HCT116 (cell line): ENCODE measurements at regions not wholly inside any gene's neighbourhood (a gene's known extent, or its start where the extent isn't known, plus 50 kb on each side); places are given as distances from the start of the nearest gene placed in this dataset.

Experiments
- ATAC-seq: fragments of 200-7000 bp; cut with Tn5 transposase; 2 replicates; pipeline ENCODE4 v1.9.1; 2020; ENCODE audit warnings: mild to moderate bottlenecking, moderate library complexity
- BruUV-seq: library from RNA; stranded (reverse); fragments of 400-500 nt; replicated peaks from 2 replicates; lab custom pipeline; 2021; lab: Mats Ljungman, UMichigan
- CTCF ChIA-PET: fragments of 300-600 bp; sonication (Branson Sonifier 250); formaldehyde crosslinking; loops from one replicate; lab custom pipeline; 2021; ENCODE audit warnings: antibody characterized with exemption; lab: Charles Lee
- POLR2A ChIA-PET: fragments of 300-600, 350-600 bp; sonication (Branson Sonifier 250); formaldehyde crosslinking; loops from one replicate; lab custom pipeline; 2021; ENCODE audit warnings: antibody characterized with exemption; lab: Charles Lee
- RAD21 ChIA-PET, 2 experiments: fragments of 300-600 bp; sonication (Branson Sonifier 250); formaldehyde crosslinking; loops; one replicate each; lab custom pipeline; 2023; ENCODE audit warnings: low total read pairs in 2 of 2; ENCODE audit not compliant: uncharacterized antibody in 2 of 2, unreplicated experiment in 2 of 2, low non-redundant PET in 1 of 2; lab: Charles Lee
- DNase-seq: peaks from one replicate; pipeline ENCODE4 v3.0.0-alpha.2; 2010; ENCODE audit warnings: low read depth, low spot score
- H2AFZ ChIP-seq: fragments of 200-600 bp; shearing (Covaris generic), sonication (generic); 2 replicates; pipeline ENCODE4 v1.6.1; 2017; ENCODE audit warnings: low read depth, mixed run types, mixed read lengths, antibody characterized with exemption, low read length; ENCODE audit not compliant: poor library complexity, severe bottlenecking
- H3K27ac ChIP-seq: 2 replicates; pipeline ENCODE4 v1.5.1; 2012; ENCODE audit warnings: low read depth, low read length
- H3K27me3 ChIP-seq: fragments of 200-600 bp; sonication (generic); 2 replicates; pipeline ENCODE4 v1.6.1; 2016; ENCODE audit warnings: mixed run types, low read length, mixed read lengths; ENCODE audit not compliant: insufficient read depth
- H3K36me3 ChIP-seq, 2 experiments: fragments of 200-500 bp in 1 of 2; fragments of 200-600 bp in 1 of 2; sonication (Bioruptor generic) in 1 of 2; sonication (generic) in 1 of 2; 2 replicates each; pipeline versions ENCODE4 v1.5.1 to v1.6.1; 2014 to 2016; ENCODE audit warnings: low read length in 2 of 2, inconsistent platforms in 1 of 2, mixed read lengths in 1 of 2, mixed run types in 1 of 2; ENCODE audit not compliant: insufficient read depth in 2 of 2, control insufficient read depth in 1 of 2
- H3K4me1 ChIP-seq, 2 experiments: fragments of 200-600 bp in 1 of 2; sonication (generic) in 1 of 2; 2 replicates each; pipeline versions ENCODE4 v1.5.1 to v1.6.1; 2012 to 2017; ENCODE audit warnings: low read length in 2 of 2, inconsistent platforms in 1 of 2, mild to moderate bottlenecking in 1 of 2, mixed read lengths in 1 of 2, mixed run types in 1 of 2, moderate library complexity in 1 of 2; ENCODE audit not compliant: insufficient read depth in 2 of 2, control insufficient read depth in 1 of 2
- H3K4me2 ChIP-seq: fragments of 200-600 bp; sonication (generic); 2 replicates; pipeline ENCODE4 v1.6.1; 2017; ENCODE audit warnings: mixed run types, low read length, mixed read lengths
- H3K4me3 ChIP-seq, 2 experiments: fragments of 200-600 bp in 1 of 2; sonication (generic) in 1 of 2; replicated peaks in 1 of 2; 2 replicates each; pipeline ENCODE4 v1.5.1; 2011 to 2016; ENCODE audit warnings: low read length in 2 of 2, control low read depth in 1 of 2, low read depth in 1 of 2, mild to moderate bottlenecking in 1 of 2, mixed read lengths in 1 of 2, mixed run types in 1 of 2
- H3K79me2 ChIP-seq: fragments of 200-600 bp; sonication (generic); 2 replicates; pipeline ENCODE4 v1.6.1; 2017; ENCODE audit warnings: mild to moderate bottlenecking, mixed run types, low read length, moderate library complexity, mixed read lengths; ENCODE audit not compliant: insufficient read depth
- H3K9ac ChIP-seq: fragments of 200-600 bp; sonication (generic); 2 replicates; pipeline ENCODE4 v1.6.1; 2016; ENCODE audit warnings: low read length, mixed read lengths
- H3K9me2 ChIP-seq: fragments of 200-600 bp; sonication (generic), shearing (Covaris generic); 2 replicates; pipeline ENCODE4 v1.6.1; 2017; ENCODE audit warnings: mixed run types, mild to moderate bottlenecking, moderate library complexity; ENCODE audit not compliant: insufficient read depth
- H3K9me3 ChIP-seq, 2 experiments: fragments of 200-500 bp in 1 of 2; fragments of 200-600 bp in 1 of 2; sonication (Bioruptor generic) in 1 of 2; sonication (generic) in 1 of 2; 2 replicates each; pipeline ENCODE4 v1.6.1; 2014 to 2017; ENCODE audit warnings: low read length in 2 of 2, mixed read lengths in 2 of 2, inconsistent platforms in 1 of 2, low read depth in 1 of 2, mild to moderate bottlenecking in 1 of 2, mixed run types in 1 of 2, moderate library complexity in 1 of 2; ENCODE audit not compliant: control insufficient read depth in 1 of 2, insufficient read depth in 1 of 2
- H4K20me1 ChIP-seq: fragments of 200-600 bp; sonication (generic), shearing (Covaris generic); 2 replicates; pipeline ENCODE4 v1.6.1; 2017; ENCODE audit warnings: mixed run types, mild to moderate bottlenecking, moderate library complexity; ENCODE audit not compliant: insufficient read depth
- CEBPB ChIP-seq: IDR thresholded peaks from 2 replicates; pipeline ENCODE4 v1.6.1; 2012; ENCODE audit warnings: low read depth
- EGR1 ChIP-seq: IDR thresholded peaks from 2 replicates; pipeline ENCODE4 v1.6.1; 2012; ENCODE audit warnings: low read depth
- ELF1 ChIP-seq: IDR thresholded peaks from 2 replicates; pipeline ENCODE4 v1.6.1; 2012; ENCODE audit warnings: low read depth, borderline replicate concordance
- EZH2 ChIP-seq: fragments of 200-600 bp; sonication (generic); IDR thresholded peaks from 2 replicates; pipeline ENCODE4 v1.6.1; 2017; ENCODE audit warnings: antibody characterized with exemption, mixed run types
- EZH2phosphoT487 ChIP-seq: fragments of 200-600 bp; IDR thresholded peaks from 2 replicates; pipeline ENCODE4 v1.6.1; 2018; ENCODE audit warnings: antibody characterized with exemption, borderline replicate concordance
- FOSL1 ChIP-seq: IDR thresholded peaks from 2 replicates; pipeline ENCODE4 v1.6.1; 2012; ENCODE audit warnings: low read depth
- JUND ChIP-seq: IDR thresholded peaks from 2 replicates; pipeline ENCODE4 v1.6.1; 2012
- POLR2A ChIP-seq: IDR thresholded peaks from 2 replicates; pipeline ENCODE4 v1.7.0; 2011; ENCODE audit warnings: borderline replicate concordance; ENCODE audit not compliant: insufficient read depth, insufficient read length; ENCODE audit errors: extremely low read depth
- POLR2AphosphoS5 ChIP-seq: IDR thresholded peaks from 2 replicates; pipeline ENCODE4 v1.6.1; 2011; ENCODE audit warnings: mild to moderate bottlenecking, low read depth, low read length, moderate library complexity
- RAD21 ChIP-seq: IDR thresholded peaks from 2 replicates; pipeline ENCODE4 v1.6.1; 2012; ENCODE audit warnings: low read depth, mild to moderate bottlenecking
- SIN3A ChIP-seq: IDR thresholded peaks from 2 replicates; pipeline ENCODE4 v1.6.1; 2012; ENCODE audit warnings: low read depth
- SRF ChIP-seq: IDR thresholded peaks from 2 replicates; pipeline ENCODE4 v1.6.1; 2012; ENCODE audit warnings: low read depth
- YY1 ChIP-seq: IDR thresholded peaks from 2 replicates; pipeline ENCODE4 v1.6.1; 2011; ENCODE audit warnings: low read length, low read depth, moderate library complexity, mild to moderate bottlenecking; ENCODE audit not compliant: insufficient replicate concordance; ENCODE audit errors: extremely low read depth
- ZNF274 ChIP-seq: fragments of 200-500 bp; sonication (Bioruptor generic); IDR thresholded peaks from 2 replicates; pipeline ENCODE4 v1.6.1; 2014; ENCODE audit warnings: mild to moderate bottlenecking, low read depth, low read length, inconsistent platforms
- intact Hi-C: fragments of 100-400 bp; cut with micrococcal nuclease; formaldehyde crosslinking; loops from 2 replicates; pipeline ENCODE4 v1.10.0; 2022
- TF ChIP-seq, protein P1 (sequence below): IDR thresholded peaks from 2 replicates; pipeline ENCODE4 v1.6.1; 2012; ENCODE audit warnings: low read depth
- TF ChIP-seq, protein P2 (sequence below): IDR thresholded peaks from 2 replicates; pipeline ENCODE4 v1.6.1; 2012
- TF ChIP-seq, protein P3 (sequence below), 3 experiments: fragments of 200-600 bp in 1 of 3; sonication (generic) in 1 of 3; IDR thresholded peaks in 2 of 3; conservative IDR thresholded peaks in 1 of 3; 2 replicates each; pipeline ENCODE4 v1.5.1; 2012 to 2017; ENCODE audit warnings: low read depth in 2 of 3, low read length in 2 of 3, antibody characterized with exemption in 1 of 3, borderline replicate concordance in 1 of 3, control low read depth in 1 of 3, mild to moderate bottlenecking in 1 of 3, mixed read lengths in 1 of 3, mixed run types in 1 of 3, moderate library complexity in 1 of 3; ENCODE audit not compliant: insufficient read depth in 1 of 3
- TF ChIP-seq, protein P4 (sequence below): IDR thresholded peaks from 2 replicates; pipeline ENCODE4 v1.6.1; 2011; ENCODE audit warnings: mild to moderate bottlenecking, low read length, moderate library complexity; ENCODE audit not compliant: insufficient replicate concordance; ENCODE audit errors: extremely low read depth
- TF ChIP-seq, protein P5 (sequence below): IDR thresholded peaks from 2 replicates; pipeline ENCODE4 v1.6.1; 2012

GRCh38 chr9:81851340-81851739, 76.9 kb upstream of the SPATA31D4 start:
- no TSS peak for BruUV-seq
- ATAC-seq (no peak), DNase-seq (no peak)
- ChIA-PET CTCF (no interaction called here), POLR2A (no interaction called here), RAD21 (no interaction called here)
- intact Hi-C loops: no loop called here
- H3K27ac ChIP-seq: no peak overlapping the region
- H3K9me2 ChIP-seq: no peaks in the 10 kb centered on the region
- H3K4me3 ChIP-seq: no peak overlapping the region
- no peak for TF ChIP-seq EZH2
- no peak for TF ChIP-seq EGR1
- TF ChIP-seq EZH2phosphoT487: no peak
- TF ChIP-seq, protein P1, sequence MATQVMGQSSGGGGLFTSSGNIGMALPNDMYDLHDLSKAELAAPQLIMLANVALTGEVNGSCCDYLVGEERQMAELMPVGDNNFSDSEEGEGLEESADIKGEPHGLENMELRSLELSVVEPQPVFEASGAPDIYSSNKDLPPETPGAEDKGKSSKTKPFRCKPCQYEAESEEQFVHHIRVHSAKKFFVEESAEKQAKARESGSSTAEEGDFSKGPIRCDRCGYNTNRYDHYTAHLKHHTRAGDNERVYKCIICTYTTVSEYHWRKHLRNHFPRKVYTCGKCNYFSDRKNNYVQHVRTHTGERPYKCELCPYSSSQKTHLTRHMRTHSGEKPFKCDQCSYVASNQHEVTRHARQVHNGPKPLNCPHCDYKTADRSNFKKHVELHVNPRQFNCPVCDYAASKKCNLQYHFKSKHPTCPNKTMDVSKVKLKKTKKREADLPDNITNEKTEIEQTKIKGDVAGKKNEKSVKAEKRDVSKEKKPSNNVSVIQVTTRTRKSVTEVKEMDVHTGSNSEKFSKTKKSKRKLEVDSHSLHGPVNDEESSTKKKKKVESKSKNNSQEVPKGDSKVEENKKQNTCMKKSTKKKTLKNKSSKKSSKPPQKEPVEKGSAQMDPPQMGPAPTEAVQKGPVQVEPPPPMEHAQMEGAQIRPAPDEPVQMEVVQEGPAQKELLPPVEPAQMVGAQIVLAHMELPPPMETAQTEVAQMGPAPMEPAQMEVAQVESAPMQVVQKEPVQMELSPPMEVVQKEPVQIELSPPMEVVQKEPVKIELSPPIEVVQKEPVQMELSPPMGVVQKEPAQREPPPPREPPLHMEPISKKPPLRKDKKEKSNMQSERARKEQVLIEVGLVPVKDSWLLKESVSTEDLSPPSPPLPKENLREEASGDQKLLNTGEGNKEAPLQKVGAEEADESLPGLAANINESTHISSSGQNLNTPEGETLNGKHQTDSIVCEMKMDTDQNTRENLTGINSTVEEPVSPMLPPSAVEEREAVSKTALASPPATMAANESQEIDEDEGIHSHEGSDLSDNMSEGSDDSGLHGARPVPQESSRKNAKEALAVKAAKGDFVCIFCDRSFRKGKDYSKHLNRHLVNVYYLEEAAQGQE: no peak
- no peak for TF ChIP-seq JUND
- TF ChIP-seq YY1: no peak
- TF ChIP-seq, protein P2, sequence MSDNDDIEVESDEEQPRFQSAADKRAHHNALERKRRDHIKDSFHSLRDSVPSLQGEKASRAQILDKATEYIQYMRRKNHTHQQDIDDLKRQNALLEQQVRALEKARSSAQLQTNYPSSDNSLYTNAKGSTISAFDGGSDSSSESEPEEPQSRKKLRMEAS: no peak
- no peak for TF ChIP-seq ELF1
- no peak for TF ChIP-seq RAD21
- TF ChIP-seq, protein P3, sequence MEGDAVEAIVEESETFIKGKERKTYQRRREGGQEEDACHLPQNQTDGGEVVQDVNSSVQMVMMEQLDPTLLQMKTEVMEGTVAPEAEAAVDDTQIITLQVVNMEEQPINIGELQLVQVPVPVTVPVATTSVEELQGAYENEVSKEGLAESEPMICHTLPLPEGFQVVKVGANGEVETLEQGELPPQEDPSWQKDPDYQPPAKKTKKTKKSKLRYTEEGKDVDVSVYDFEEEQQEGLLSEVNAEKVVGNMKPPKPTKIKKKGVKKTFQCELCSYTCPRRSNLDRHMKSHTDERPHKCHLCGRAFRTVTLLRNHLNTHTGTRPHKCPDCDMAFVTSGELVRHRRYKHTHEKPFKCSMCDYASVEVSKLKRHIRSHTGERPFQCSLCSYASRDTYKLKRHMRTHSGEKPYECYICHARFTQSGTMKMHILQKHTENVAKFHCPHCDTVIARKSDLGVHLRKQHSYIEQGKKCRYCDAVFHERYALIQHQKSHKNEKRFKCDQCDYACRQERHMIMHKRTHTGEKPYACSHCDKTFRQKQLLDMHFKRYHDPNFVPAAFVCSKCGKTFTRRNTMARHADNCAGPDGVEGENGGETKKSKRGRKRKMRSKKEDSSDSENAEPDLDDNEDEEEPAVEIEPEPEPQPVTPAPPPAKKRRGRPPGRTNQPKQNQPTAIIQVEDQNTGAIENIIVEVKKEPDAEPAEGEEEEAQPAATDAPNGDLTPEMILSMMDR (IDR thresholded peaks at IDR 0.05 in 2 of 3, conservative IDR thresholded peaks at IDR 0.05 in 1 of 3; ENCODE audit: borderline replicate concordance in 1 of 3, insufficient read depth in 1 of 3, low read depth in 2 of 3, low read length in 2 of 3): no peak
- no peak for TF ChIP-seq FOSL1
- no peak for TF ChIP-seq POLR2A
- TF ChIP-seq, protein P4, sequence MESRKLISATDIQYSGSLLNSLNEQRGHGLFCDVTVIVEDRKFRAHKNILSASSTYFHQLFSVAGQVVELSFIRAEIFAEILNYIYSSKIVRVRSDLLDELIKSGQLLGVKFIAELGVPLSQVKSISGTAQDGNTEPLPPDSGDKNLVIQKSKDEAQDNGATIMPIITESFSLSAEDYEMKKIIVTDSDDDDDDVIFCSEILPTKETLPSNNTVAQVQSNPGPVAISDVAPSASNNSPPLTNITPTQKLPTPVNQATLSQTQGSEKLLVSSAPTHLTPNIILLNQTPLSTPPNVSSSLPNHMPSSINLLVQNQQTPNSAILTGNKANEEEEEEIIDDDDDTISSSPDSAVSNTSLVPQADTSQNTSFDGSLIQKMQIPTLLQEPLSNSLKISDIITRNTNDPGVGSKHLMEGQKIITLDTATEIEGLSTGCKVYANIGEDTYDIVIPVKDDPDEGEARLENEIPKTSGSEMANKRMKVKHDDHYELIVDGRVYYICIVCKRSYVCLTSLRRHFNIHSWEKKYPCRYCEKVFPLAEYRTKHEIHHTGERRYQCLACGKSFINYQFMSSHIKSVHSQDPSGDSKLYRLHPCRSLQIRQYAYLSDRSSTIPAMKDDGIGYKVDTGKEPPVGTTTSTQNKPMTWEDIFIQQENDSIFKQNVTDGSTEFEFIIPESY: no peak
- TF ChIP-seq CEBPB: no peak
- TF ChIP-seq, protein P5, sequence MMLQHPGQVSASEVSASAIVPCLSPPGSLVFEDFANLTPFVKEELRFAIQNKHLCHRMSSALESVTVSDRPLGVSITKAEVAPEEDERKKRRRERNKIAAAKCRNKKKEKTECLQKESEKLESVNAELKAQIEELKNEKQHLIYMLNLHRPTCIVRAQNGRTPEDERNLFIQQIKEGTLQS: no peak
- TF ChIP-seq SRF: no peak
- no peak for TF ChIP-seq ZNF274
- TF ChIP-seq POLR2AphosphoS5: no peak
- no peak for TF ChIP-seq SIN3A
- no peak overlapping the region for H3K4me2 ChIP-seq
- no peak overlapping the region for H3K9ac ChIP-seq
- H3K79me2 ChIP-seq: no peaks in the 10 kb centered on the region
- no peaks in the 10 kb centered on the region for H4K20me1 ChIP-seq
- H3K9me3 ChIP-seq: no peaks in the 10 kb centered on the region
- H2AFZ ChIP-seq: no peak overlapping the region
- H3K4me1 ChIP-seq: peaks cover 3 to 7% of the 10 kb centered on the region in 2 experiments; a peak in 2 of 4 replicates
- no peaks in the 10 kb centered on the region for H3K27me3 ChIP-seq
- H3K36me3 ChIP-seq: no peaks in the 10 kb centered on the region
